ENCODE measurements at regions not wholly inside any gene's neighbourhood (a gene's known extent, or its start where the extent isn't known, plus 50 kb on each side); places are given as distances from the start of the nearest gene placed in this dataset.
"Not testable (repeated sequence)": the region's sequence is repeated elsewhere in the genome, so short reads cannot be mapped to it uniquely, and the experiment has no call there.

GRCh38 chr20:5452691-5453090, 135.9 kb upstream of the PROKR2 start:
- not testable (repeated sequence) for TF ChIP-seq CTCF (conservative IDR thresholded peaks at IDR 0.05 in 1 of 2, IDR thresholded peaks at IDR 0.05 in 1 of 2; ENCODE audit: extremely low read depth in 1 of 2, insufficient read depth in 1 of 2, low read depth in 1 of 2, low read length in 2 of 2); EZH2 (IDR thresholded peaks at IDR 0.05; ENCODE audit: borderline replicate concordance, low read length)
